ENCODE measurements at regions not wholly inside any gene's neighbourhood (a gene's known extent, or its start where the extent isn't known, plus 50 kb on each side); places are given as distances from the start of the nearest gene placed in this dataset.

GRCh38 chr7:21334906-21335305 is 93.0 kb upstream of the SP4 start:
- H3K27me3 Mint-ChIP-seq (ENCODE audit: low read depth in 3 of 3) = no peaks in the 10 kb centered on the region
- Histone ChIP-seq H2AFZ (ENCODE audit: insufficient read depth, low read depth, low read length, poor library complexity, severe bottlenecking) (no peak overlapping the region), H3K4me1 (ENCODE audit: control insufficient read depth in 1 of 2, insufficient read depth in 2 of 2, low read length in 2 of 2) (no peaks in the 10 kb centered on the region), H3K4me2 (replicated peaks; ENCODE audit: extremely low read depth, low read length, poor library complexity, severe bottlenecking) (no peak overlapping the region), H3K79me2 (ENCODE audit: insufficient read depth, low read length) (no peaks in the 10 kb centered on the region), H3K9ac (ENCODE audit: insufficient read depth, low read length, poor library complexity, severe bottlenecking) (no peak overlapping the region), H4K20me1 (ENCODE audit: insufficient read depth, low read length) (no peaks in the 10 kb centered on the region), H3K27me3 (ENCODE audit: control insufficient read depth in 2 of 2, insufficient read depth in 2 of 2, low read length in 2 of 2) (no peaks in the 10 kb centered on the region), H3K27ac (ENCODE audit: low read depth in 1 of 2, low read length in 2 of 2) (no peak overlapping the region), H3K36me3 (replicated peaks in 1 of 2; ENCODE audit: control insufficient read depth in 1 of 2, insufficient read depth in 2 of 2, low read length in 2 of 2) (no peaks in the 10 kb centered on the region), H3K4me3 (replicated peaks in 1 of 3; ENCODE audit: low read depth in 2 of 3, low read length in 3 of 3) (no peak overlapping the region), H3K9me3 (replicated peaks in 1 of 2; ENCODE audit: control insufficient read depth in 1 of 2, insufficient read depth in 1 of 2, low read length in 2 of 2) (peaks cover 0 to 3% of the 10 kb centered on the region in 2 donors)
- H3K9me3 Mint-ChIP-seq = peaks cover 0 to 3% (median 1%) of the 10 kb centered on the region in 7 donors
- intact Hi-C loops (cut with micrococcal nuclease) = no loop called here
- no peak for DNase-seq
- WGBS (ENCODE audit: insufficient coverage) = no CpG with 5 or more reads among the region's 1 CpG
- H3K36me3 Mint-ChIP-seq = no peaks in the 10 kb centered on the region
- peaks cover 8% of the 10 kb centered on the region for H3K4me1 Mint-ChIP-seq
- no peak overlapping the region for H3K27ac Mint-ChIP-seq
- TF ChIP-seq, protein P1, sequence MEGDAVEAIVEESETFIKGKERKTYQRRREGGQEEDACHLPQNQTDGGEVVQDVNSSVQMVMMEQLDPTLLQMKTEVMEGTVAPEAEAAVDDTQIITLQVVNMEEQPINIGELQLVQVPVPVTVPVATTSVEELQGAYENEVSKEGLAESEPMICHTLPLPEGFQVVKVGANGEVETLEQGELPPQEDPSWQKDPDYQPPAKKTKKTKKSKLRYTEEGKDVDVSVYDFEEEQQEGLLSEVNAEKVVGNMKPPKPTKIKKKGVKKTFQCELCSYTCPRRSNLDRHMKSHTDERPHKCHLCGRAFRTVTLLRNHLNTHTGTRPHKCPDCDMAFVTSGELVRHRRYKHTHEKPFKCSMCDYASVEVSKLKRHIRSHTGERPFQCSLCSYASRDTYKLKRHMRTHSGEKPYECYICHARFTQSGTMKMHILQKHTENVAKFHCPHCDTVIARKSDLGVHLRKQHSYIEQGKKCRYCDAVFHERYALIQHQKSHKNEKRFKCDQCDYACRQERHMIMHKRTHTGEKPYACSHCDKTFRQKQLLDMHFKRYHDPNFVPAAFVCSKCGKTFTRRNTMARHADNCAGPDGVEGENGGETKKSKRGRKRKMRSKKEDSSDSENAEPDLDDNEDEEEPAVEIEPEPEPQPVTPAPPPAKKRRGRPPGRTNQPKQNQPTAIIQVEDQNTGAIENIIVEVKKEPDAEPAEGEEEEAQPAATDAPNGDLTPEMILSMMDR (IDR thresholded peaks at IDR 0.05) = no peak
- no peak overlapping the region for H3K4me3 Mint-ChIP-seq

GRCh38 chr7:21336743-21337142 is 91.1 kb upstream of the SP4 start:
- Histone ChIP-seq H3K27me3 (ENCODE audit: control insufficient read depth in 2 of 2, insufficient read depth in 2 of 2, low read length in 2 of 2) (no peaks in the 10 kb centered on the region), H3K79me2 (ENCODE audit: insufficient read depth, low read length) (no peaks in the 10 kb centered on the region), H3K27ac (ENCODE audit: low read depth in 1 of 2, low read length in 2 of 2) (no peak overlapping the region), H4K20me1 (ENCODE audit: insufficient read depth, low read length) (no peaks in the 10 kb centered on the region), H3K9me3 (replicated peaks in 1 of 2; ENCODE audit: control insufficient read depth in 1 of 2, insufficient read depth in 1 of 2, low read length in 2 of 2) (no peaks in the 10 kb centered on the region), H3K4me3 (replicated peaks in 1 of 3; ENCODE audit: low read depth in 2 of 3, low read length in 3 of 3) (no peak overlapping the region), H3K4me1 (ENCODE audit: control insufficient read depth in 1 of 2, insufficient read depth in 2 of 2, low read length in 2 of 2) (no peaks in the 10 kb centered on the region), H3K4me2 (replicated peaks; ENCODE audit: extremely low read depth, low read length, poor library complexity, severe bottlenecking) (no peak overlapping the region), H2AFZ (ENCODE audit: insufficient read depth, low read depth, low read length, poor library complexity, severe bottlenecking) (no peak overlapping the region), H3K9ac (ENCODE audit: insufficient read depth, low read length, poor library complexity, severe bottlenecking) (no peak overlapping the region), H3K36me3 (replicated peaks in 1 of 2; ENCODE audit: control insufficient read depth in 1 of 2, insufficient read depth in 2 of 2, low read length in 2 of 2) (no peaks in the 10 kb centered on the region)
- WGBS (ENCODE audit: insufficient coverage) = 93% methylated on average over 3 of the region's 7 CpGs
- Mint-ChIP-seq H3K27me3 (ENCODE audit: low read depth in 3 of 3) (no peaks in the 10 kb centered on the region), H3K4me3 (no peak overlapping the region), H3K36me3 (no peaks in the 10 kb centered on the region), H3K9me3 (peaks cover 0 to 4% (median 2%) of the 10 kb centered on the region in 7 donors), H3K27ac (no peak overlapping the region), H3K4me1 (peaks cover 8% of the 10 kb centered on the region)
- intact Hi-C loops (cut with micrococcal nuclease) = no loop called here
- TF ChIP-seq, protein P1 (IDR thresholded peaks at IDR 0.05) = no peak
- no peak for DNase-seq

Measured in CD14-positive monocyte (primary cell).